ENCODE measurements at regions not wholly inside any gene's neighbourhood (a gene's known extent, or its start where the extent isn't known, plus 50 kb on each side); places are given as distances from the start of the nearest gene placed in this dataset.

- TF ChIP-seq, protein P1, sequence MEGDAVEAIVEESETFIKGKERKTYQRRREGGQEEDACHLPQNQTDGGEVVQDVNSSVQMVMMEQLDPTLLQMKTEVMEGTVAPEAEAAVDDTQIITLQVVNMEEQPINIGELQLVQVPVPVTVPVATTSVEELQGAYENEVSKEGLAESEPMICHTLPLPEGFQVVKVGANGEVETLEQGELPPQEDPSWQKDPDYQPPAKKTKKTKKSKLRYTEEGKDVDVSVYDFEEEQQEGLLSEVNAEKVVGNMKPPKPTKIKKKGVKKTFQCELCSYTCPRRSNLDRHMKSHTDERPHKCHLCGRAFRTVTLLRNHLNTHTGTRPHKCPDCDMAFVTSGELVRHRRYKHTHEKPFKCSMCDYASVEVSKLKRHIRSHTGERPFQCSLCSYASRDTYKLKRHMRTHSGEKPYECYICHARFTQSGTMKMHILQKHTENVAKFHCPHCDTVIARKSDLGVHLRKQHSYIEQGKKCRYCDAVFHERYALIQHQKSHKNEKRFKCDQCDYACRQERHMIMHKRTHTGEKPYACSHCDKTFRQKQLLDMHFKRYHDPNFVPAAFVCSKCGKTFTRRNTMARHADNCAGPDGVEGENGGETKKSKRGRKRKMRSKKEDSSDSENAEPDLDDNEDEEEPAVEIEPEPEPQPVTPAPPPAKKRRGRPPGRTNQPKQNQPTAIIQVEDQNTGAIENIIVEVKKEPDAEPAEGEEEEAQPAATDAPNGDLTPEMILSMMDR (IDR thresholded peaks at IDR 0.05 in 2 of 3, conservative IDR thresholded peaks at IDR 0.05 in 1 of 3; ENCODE audit: borderline replicate concordance in 1 of 3, insufficient read depth in 1 of 3, low read depth in 2 of 3, low read length in 2 of 3): no peak
- no peak for TF ChIP-seq EZH2 (IDR thresholded peaks at IDR 0.05)
- TF ChIP-seq POLR2AphosphoS5 (IDR thresholded peaks at IDR 0.05; ENCODE audit: low read depth, low read length): no peak
- TF ChIP-seq POLR2A (IDR thresholded peaks at IDR 0.05; ENCODE audit: borderline replicate concordance, extremely low read depth, insufficient read depth, insufficient read length): no peak
- TF ChIP-seq, protein P2, sequence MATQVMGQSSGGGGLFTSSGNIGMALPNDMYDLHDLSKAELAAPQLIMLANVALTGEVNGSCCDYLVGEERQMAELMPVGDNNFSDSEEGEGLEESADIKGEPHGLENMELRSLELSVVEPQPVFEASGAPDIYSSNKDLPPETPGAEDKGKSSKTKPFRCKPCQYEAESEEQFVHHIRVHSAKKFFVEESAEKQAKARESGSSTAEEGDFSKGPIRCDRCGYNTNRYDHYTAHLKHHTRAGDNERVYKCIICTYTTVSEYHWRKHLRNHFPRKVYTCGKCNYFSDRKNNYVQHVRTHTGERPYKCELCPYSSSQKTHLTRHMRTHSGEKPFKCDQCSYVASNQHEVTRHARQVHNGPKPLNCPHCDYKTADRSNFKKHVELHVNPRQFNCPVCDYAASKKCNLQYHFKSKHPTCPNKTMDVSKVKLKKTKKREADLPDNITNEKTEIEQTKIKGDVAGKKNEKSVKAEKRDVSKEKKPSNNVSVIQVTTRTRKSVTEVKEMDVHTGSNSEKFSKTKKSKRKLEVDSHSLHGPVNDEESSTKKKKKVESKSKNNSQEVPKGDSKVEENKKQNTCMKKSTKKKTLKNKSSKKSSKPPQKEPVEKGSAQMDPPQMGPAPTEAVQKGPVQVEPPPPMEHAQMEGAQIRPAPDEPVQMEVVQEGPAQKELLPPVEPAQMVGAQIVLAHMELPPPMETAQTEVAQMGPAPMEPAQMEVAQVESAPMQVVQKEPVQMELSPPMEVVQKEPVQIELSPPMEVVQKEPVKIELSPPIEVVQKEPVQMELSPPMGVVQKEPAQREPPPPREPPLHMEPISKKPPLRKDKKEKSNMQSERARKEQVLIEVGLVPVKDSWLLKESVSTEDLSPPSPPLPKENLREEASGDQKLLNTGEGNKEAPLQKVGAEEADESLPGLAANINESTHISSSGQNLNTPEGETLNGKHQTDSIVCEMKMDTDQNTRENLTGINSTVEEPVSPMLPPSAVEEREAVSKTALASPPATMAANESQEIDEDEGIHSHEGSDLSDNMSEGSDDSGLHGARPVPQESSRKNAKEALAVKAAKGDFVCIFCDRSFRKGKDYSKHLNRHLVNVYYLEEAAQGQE (IDR thresholded peaks at IDR 0.05; ENCODE audit: low read depth): no peak
These were observed 260.6 kb downstream of the TRIML1 start for GRCh38 chr4:188399834-188400233.
